Keratinocyte (primary cell): ENCODE measurements at regions not wholly inside any gene's neighbourhood (a gene's known extent, or its start where the extent isn't known, plus 50 kb on each side); places are given as distances from the start of the nearest gene placed in this dataset.
"Not testable (repeated sequence)": the region's sequence is repeated elsewhere in the genome, so short reads cannot be mapped to it uniquely, and the experiment has no call there.

Experiments
- CTCF ChIP-seq, 3 experiments: IDR thresholded peaks in 1 of 3; conservative IDR thresholded peaks in 1 of 3; optimal IDR thresholded peaks in 1 of 3; 2 replicates in 2 of 3; 3 replicates in 1 of 3; pipeline versions ENCODE3 to v1.5.1; 2011; ENCODE audit warnings: low read length in 3 of 3, mild to moderate bottlenecking in 3 of 3, moderate library complexity in 2 of 3, control low read depth in 1 of 3, inconsistent platforms in 1 of 3; ENCODE audit not compliant: insufficient read depth in 2 of 3; ENCODE audit errors: extremely low read depth in 1 of 3
- EZH2 ChIP-seq: IDR thresholded peaks from one replicate; pipeline ENCODE4 v1.6.1; 2012; ENCODE audit warnings: inconsistent platforms, mild to moderate bottlenecking, low read length, moderate library complexity

- not testable (repeated sequence) for TF ChIP-seq CTCF (optimal IDR thresholded peaks at IDR 0.05 in 1 of 3, IDR thresholded peaks at IDR 0.05 in 1 of 3, conservative IDR thresholded peaks at IDR 0.05 in 1 of 3; ENCODE audit: extremely low read depth in 1 of 3, insufficient read depth in 2 of 3, low read length in 3 of 3); EZH2
These were observed 117.4 kb downstream of the ADSS2 start for GRCh38 chr1:244334315-244334714.
